ENCODE measurements at regions not wholly inside any gene's neighbourhood (a gene's known extent, or its start where the extent isn't known, plus 50 kb on each side); places are given as distances from the start of the nearest gene placed in this dataset.
"Not testable (repeated sequence)": the region's sequence is repeated elsewhere in the genome, so short reads cannot be mapped to it uniquely, and the experiment has no call there.

- not testable (repeated sequence) for DNase-seq (ENCODE audit: low spot score)
These were observed 273.3 kb upstream of the FRG1 start for GRCh38 chr4:189667386-189667785.

DNA sequence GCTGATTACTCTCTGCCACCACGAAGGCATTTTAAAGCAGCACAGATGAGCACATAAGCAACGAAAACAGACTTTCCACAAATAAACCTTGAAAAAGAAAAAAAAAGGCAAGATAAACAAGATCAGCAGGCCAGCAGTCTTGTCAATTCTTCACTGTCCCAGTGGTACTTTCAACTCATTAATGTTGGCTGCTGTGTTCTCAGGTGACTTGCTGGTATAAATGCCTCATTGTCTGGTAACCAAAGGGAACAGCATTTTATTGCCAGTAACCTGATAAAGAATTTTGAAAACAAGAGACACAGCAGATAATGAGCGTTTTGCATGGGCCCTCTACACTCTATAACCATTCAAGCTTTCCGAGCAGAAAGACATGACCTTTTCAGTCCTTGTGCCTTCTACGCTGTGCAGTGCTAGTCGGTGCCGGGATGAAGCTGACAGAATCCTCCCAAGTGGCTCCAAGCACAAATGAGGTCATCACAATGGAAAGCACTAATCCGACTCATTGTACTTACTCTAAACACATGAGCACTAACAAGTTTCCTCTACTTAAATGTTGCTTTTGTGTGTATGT is 242.9 kb upstream of the FRG1 start:
- DNase-seq (ENCODE audit: low spot score), result not testable (repeated sequence)

- DNase-seq (ENCODE audit: low spot score), result not testable (repeated sequence)
These were observed 237.7 kb upstream of the FRG1 start for GRCh38 chr4:189703000-189703399.

DNA sequence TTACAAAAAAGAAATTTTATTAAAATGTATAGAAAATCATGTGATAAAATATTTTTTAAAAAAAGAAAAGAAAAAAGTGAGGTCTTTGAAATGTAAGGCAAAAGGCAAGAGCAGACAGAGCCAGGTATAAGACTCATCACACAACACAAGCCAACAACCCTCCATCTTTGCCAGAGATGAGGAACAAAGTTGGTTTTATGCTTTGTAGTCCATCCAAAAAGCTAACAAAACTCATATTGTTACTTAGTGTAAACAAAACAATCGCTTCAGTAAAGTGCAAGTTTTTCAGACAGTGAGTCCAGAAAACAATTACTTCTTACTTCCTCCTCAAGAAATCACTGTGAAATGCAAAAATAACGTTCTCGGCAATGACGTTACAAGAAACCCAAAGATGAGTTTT is 233.9 kb upstream of the FRG1 start:
- DNase-seq (ENCODE audit: low spot score), result not testable (repeated sequence)

- DNase-seq (ENCODE audit: low spot score), result not testable (repeated sequence)
These were observed 233.4 kb upstream of the FRG1 start for GRCh38 chr4:189707227-189707626.

DNA sequence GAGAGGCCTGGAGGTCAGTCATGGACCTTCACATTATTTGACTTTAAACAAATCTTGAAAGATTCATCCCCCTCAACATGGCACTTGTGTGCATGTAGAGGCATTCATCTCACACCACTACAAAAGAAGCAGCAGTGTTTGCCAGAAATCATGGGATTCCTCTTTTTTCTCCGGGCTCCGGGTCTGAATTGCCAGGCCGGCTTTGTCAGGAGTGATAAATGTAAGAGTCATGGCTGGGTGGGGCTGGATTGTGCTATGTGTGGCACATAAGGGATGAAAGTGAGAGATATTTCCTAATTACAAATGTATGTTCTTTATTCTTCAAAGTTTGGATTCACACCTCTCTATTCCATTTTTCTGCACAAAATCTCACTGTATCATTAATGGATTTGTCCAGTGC is 228.7 kb upstream of the FRG1 start:
- DNase-seq (ENCODE audit: low spot score), result not testable (repeated sequence)

DNA sequence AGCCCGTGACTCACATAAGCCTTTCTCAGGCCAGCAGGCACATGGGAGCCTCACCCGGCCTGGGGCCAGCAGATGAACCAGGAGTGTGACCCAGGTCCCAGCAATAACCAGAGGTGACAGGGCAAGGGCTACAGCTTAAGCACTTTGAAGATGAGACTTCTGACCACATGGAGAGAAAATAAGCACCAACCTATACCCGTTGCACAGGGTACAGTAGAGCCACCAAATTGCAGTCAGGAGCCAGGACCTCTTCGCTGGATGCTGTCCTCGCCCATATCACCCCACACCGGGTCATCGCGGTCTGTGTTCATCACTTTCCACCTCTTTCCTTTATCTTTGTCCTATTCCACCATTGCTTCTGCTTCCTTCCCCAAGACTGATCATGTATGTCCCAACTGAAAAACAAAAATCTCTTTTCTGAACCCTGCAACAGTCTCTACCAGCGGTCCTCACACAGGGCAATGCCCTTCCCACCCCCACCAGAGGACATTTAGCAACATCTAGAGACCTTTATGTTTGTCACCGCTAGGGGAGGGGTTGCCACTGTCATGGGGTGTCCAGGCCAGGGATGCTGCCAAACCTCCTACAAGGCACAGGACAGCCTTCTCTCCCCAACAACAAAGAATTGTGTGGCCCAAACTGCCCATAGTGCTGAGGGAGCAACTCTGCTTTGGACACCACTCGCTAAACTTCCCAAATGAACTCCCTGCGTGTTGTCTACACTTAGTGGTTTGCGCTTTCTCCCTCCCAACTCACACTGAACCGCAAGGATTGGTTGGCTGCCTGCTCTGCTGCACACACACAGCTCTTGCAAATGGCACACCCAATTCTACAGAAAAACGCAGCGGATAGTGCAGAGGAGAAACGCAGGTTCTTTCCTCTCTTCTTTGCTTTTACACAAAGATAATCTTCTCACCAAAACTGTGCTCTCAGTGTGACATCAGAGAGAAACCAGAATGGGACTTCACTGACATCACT is 219.4 kb upstream of the FRG1 start:
- DNase-seq (ENCODE audit: low spot score), result not testable (repeated sequence)

- DNase-seq (ENCODE audit: low spot score), result not testable (repeated sequence)
These were observed 218.2 kb upstream of the FRG1 start for GRCh38 chr4:189722324-189723003.

- not testable (repeated sequence) for DNase-seq (ENCODE audit: low spot score)
These were observed 212.6 kb upstream of the FRG1 start for GRCh38 chr4:189727982-189728638.

- DNase-seq (ENCODE audit: low spot score), result not testable (repeated sequence)
These were observed 208.7 kb upstream of the FRG1 start for GRCh38 chr4:189731989-189732388.

DNA sequence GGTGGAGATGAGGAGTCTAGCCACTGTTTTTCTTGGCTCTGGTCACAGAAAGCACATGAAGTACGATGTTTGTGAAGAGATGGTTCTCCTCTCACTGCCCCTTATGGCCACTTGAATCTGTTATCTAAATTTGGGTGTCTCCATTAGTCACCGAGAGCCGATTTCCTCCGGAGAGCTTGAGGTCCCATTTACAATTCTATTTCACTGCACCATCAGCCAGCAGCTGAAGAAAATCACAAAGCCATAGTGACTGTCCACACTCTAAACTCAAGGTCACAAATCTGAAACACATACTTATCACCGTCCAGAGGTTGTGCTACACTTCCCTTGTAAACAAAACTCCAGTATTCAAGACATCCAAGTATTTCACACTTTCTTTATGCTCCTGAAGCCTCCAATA is 207.2 kb upstream of the FRG1 start:
- not testable (repeated sequence) for DNase-seq (ENCODE audit: low spot score)

DNA sequence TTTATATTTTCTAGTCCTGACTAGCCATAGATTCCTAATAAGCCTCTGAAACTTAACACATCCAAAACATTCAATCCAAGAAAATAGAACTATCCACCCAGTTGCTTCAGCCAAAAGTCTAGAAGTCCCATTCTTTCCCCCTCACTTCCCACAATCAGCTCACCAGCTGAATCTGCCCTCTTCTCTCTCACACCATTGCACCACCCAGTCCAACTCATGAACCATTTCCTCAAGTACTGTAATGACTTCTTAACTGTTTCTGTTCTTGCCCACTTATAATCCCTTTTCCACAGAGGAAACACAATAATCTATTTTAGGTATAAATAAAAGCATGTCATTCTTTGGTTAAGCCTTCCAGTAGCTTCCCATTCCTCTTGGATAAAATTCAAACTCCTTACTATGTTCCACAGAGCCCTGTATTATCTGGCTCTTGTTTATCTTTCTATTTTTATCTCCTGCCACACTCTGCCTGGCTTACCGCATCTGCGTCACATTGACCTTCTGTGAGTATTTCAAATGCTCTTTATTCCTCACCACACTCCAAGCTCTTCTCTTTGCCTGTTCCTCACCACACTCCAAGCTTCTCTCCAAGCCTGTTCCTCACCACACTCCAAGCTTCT is 205.9 kb upstream of the FRG1 start:
- not testable (repeated sequence) for DNase-seq (ENCODE audit: low spot score)

GRCh38 chr4:189736656-189737055 is 204.0 kb upstream of the FRG1 start:
- not testable (repeated sequence) for DNase-seq (ENCODE audit: low spot score)

DNA sequence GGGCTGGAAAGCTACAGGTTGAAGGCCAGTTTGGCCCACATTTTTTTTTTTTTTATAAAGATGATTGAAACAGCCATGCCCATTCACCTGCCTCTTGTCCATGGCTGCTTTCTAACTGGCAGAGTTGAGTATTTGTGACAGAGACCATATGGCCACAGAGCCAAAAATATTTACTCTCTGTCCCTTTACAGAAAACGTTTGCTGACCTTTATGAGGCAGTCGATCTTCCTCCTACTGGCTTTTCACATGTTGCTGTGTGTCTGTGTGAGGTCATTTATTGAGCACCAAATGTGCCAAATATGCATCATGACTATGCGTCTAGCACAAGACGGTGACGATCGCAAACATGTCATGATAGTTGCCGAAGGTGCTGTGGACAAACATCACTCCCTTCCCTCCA is 200.6 kb upstream of the FRG1 start:
- not testable (repeated sequence) for DNase-seq (ENCODE audit: low spot score)

DNA sequence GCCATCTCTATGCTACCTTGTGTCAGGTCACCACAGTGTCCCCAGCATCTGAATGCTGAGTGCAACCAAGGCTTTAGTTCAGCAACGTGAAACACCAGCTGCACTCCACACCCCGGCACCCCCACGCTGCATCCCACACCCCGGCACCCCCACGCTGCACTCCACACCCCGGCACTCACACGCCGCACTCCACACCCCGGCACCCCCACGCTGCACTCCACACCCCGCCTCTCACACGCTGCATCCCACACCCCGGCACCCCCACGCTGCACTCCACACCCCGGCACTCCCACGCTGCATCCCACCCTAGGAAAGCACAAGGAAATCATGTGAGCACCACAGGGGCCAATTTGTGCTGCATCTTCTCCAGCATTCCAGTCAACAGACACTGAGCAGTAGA is 199.8 kb upstream of the FRG1 start:
- no peak for DNase-seq (ENCODE audit: low spot score)

DNA sequence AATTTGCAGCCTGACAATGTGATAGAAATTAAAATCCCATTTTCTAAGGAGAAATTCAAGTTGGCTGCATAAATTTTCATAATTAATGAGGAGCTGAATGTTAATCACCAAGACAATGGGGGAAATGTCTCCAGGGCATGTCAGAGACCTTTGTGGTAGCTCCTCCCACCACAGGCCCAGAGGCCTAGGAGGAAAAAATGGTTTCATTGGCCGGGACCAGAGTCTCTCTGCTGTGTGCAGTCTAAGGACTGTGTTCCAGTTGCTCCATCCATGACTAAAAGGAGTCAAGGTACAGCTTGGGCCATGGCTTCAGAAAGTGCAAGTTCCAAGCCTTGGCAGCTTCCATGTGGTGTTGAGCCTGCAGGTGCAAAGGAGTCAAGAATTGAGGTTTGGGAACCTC is 187.6 kb upstream of the FRG1 start:
- not testable (repeated sequence) for DNase-seq (ENCODE audit: low spot score)

- DNase-seq (ENCODE audit: low spot score), result no peak
These were observed 177.1 kb upstream of the FRG1 start for GRCh38 chr4:189763583-189763982.

DNA sequence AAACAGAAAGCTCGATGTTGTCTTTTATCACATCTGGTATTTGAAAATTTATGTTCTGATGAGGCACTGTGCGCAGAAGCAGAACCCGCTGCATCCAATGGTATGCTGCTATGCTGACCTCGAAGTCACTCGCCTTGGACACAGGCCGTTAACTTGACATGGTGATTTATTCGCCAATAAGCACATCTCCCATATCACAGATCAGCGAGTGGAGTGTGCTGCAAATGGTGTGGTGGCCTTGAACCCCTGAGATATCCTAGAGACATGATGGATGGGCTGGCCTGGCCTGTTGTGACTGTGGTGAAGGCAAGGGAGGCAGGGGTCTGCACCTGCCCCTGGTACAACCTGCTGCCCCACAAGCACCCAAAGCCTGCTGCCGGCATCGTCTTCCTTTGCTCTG is 175.4 kb upstream of the FRG1 start:
- DNase-seq (ENCODE audit: low spot score), result no peak

DNA sequence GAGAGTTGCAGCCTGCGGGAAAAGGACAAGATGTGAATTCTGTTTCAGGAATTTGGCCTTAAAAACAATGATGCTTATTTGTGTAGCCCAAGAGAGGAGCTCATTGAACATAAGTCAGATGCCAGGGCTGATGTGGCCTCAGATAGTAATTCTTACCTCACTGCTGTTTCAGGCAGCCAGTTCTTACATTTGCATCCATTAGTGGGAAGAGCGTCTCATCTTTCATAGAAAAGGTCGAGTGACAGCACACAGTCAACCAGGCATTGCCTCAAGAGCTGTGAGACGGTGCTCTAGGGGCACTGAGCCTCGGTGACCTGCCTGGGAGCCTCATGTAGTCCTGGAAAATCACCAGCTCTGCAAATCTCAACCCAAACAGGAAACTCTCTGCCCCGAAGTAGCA is 174.9 kb upstream of the FRG1 start:
- DNase-seq (ENCODE audit: low spot score), result no peak

DNA sequence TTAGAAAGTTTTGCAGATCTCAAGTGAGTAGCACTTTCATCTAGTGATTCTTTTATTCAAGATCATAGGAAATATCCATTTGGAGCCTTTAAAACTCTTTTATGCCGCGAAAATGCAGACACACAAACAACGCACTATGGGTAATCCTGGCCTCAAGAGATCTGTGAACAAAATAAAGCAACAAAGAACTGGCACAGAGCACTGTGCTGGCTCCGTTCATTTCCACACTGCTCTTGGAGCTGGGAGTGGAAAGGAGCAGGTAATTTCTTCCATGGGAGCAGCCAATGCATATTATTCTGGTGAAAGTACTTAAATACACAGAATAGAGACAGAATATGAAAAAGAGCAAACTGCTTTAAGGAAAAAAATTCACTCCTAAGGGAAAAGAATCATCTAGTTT is 172.7 kb upstream of the FRG1 start:
- no peak for DNase-seq (ENCODE audit: low spot score)

DNA sequence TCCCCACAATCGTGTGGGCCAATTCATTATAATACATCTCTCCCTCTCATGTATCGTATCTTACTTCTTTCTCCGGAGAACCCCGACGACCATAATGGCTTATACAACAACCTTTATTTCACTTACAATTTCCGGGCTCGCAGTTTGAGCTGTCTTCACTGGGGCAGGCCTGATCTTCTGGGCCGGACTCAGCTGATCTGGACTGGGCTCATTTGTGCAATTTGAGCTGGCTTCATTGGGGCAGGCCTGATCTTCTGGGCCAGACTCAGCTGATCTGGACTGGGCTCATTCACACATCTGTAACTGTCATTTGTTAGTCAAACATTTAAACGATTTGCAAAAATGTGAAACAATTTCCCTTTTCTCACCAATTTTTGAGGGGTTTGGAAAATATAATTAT is 171.5 kb upstream of the FRG1 start:
- no peak for DNase-seq (ENCODE audit: low spot score)

Data from HuH-7.5 (cell line).